ENCODE measurements at regions not wholly inside any gene's neighbourhood (a gene's known extent, or its start where the extent isn't known, plus 50 kb on each side); places are given as distances from the start of the nearest gene placed in this dataset.

DNA sequence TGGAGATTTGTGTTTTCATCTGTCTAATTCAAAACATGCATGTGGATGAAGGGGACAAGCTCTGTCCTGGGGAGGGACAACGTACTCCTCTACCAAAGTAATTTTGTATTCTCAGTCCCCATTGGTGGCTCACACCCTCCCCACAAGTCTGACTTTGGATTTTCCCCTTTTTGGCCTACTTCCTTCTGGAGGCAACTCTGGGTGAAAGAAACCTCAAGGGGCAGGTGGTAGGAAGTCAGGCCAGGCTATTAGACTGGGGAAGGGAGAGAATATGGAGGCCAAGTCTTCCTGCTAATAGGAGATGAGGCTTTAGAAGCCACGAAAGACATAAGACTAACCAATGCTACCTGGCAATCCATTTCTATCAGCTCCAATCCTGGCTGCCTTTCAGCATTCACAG is 124.9 kb upstream of the RASGRP1 start:
- TF ChIP-seq POLR2A (IDR thresholded peaks at IDR 0.05) (no peak), EP300 (IDR thresholded peaks at IDR 0.05; ENCODE audit: low read depth) (no peak)

Measured in transverse colon (tissue), 1 donor.